HepG2 (cell line): ENCODE measurements at regions not wholly inside any gene's neighbourhood (a gene's known extent, or its start where the extent isn't known, plus 50 kb on each side); places are given as distances from the start of the nearest gene placed in this dataset.

ENCODE experiments used
- ATAC-seq: fragments of 200-7000 bp; cut with Tn5 transposase; 3 replicates; pipeline ENCODE4 v1.9.1; 2020; ENCODE audit warnings: mild to moderate bottlenecking, moderate library complexity
- BruUV-seq: library from RNA; stranded (reverse); fragments of 400-500 nt; replicated peaks from 2 replicates; lab custom pipeline; 2021; lab: Mats Ljungman, UMichigan
- CTCF ChIA-PET: fragments of 300-600 bp; formaldehyde crosslinking; extraction: SDS; loops from one replicate; lab custom pipeline; 2021; ENCODE audit warnings: low total read pairs, inconsistent platforms, low intra/inter-chr PET ratio; lab: Yijun Ruan, JAX
- POLR2A ChIA-PET: fragments of 350-600 bp; sonication (Branson Sonifier 250); formaldehyde crosslinking; loops from one replicate; lab custom pipeline; 2020; ENCODE audit warnings: antibody characterized with exemption, inconsistent platforms; lab: Yijun Ruan, JAX
- DNase-seq: peaks from one replicate; pipeline ENCODE4 v3.0.0-alpha.2; 2015; ENCODE audit warnings: low spot score
- FAIRE-seq: peaks from 3 replicates; lab custom pipeline; 2011; peaks lifted over from hg19 to GRCh38; lab: Jason Lieb, UNC
- H2AFZ ChIP-seq: one replicate; pipeline ENCODE4 v1.6.1; 2011; ENCODE audit warnings: low read length, inconsistent platforms
- H3K27ac ChIP-seq: fragments of 300-600 bp; 3 replicates; pipeline ENCODE4 v1.8.0; 2011; ENCODE audit warnings: mixed run types, mild to moderate bottlenecking, mixed read lengths, low read length, inconsistent platforms; ENCODE audit not compliant: insufficient read depth; ENCODE audit errors: extremely low read length
- H3K27me3 ChIP-seq, 2 experiments: fragments of 200-600 bp in 1 of 2; 2 replicates in 1 of 2; 3 replicates in 1 of 2; pipeline versions ENCODE4 v1.6.0 to v1.8.0; 2011; ENCODE audit warnings: low read length in 2 of 2, mild to moderate bottlenecking in 2 of 2, moderate library complexity in 2 of 2, inconsistent platforms in 1 of 2; ENCODE audit not compliant: insufficient read depth in 2 of 2, control insufficient read depth in 1 of 2
- H3K36me3 ChIP-seq, 2 experiments: fragments of 200-600 bp in 1 of 2; replicated peaks in 1 of 2; 2 replicates in 1 of 2; 3 replicates in 1 of 2; pipeline versions ENCODE4 v1.5.1 to v1.8.0; 2011; ENCODE audit warnings: low read length in 2 of 2, inconsistent platforms in 1 of 2; ENCODE audit not compliant: insufficient read depth in 2 of 2, control insufficient read depth in 1 of 2
- H3K4me1 ChIP-seq: 2 replicates; pipeline ENCODE4 v1.5.1; 2012; ENCODE audit warnings: low read length, inconsistent platforms; ENCODE audit not compliant: insufficient read depth
- H3K4me2 ChIP-seq: 2 replicates; pipeline ENCODE4 v1.6.0; 2011; ENCODE audit warnings: low read depth, low read length, inconsistent platforms
- H3K4me3 ChIP-seq, 3 experiments: fragments of 200-600 bp in 1 of 3; sonication (generic), shearing (Covaris generic) in 1 of 3; replicated peaks in 1 of 3; 2 replicates each; pipeline ENCODE4 v1.5.1; 2011 to 2016; ENCODE audit warnings: low read length in 3 of 3, inconsistent platforms in 2 of 3, low read depth in 2 of 3, mild to moderate bottlenecking in 2 of 3, control low read depth in 1 of 3, mixed read lengths in 1 of 3; ENCODE audit not compliant: insufficient read depth in 1 of 3
- H3K79me2 ChIP-seq: one replicate; pipeline ENCODE4 v1.6.1; 2011; ENCODE audit warnings: low read length, inconsistent platforms; ENCODE audit not compliant: insufficient read depth
- H3K9ac ChIP-seq: 2 replicates; pipeline ENCODE4 v1.6.0; 2011; ENCODE audit warnings: mild to moderate bottlenecking, low read depth, low read length, inconsistent platforms; ENCODE audit not compliant: insufficient read depth
- H3K9me3 ChIP-seq: 2 replicates; pipeline ENCODE4 v1.5.1; 2012; ENCODE audit warnings: mild to moderate bottlenecking, low read length
- H4K20me1 ChIP-seq: 2 replicates; pipeline ENCODE4 v1.6.0; 2011; ENCODE audit warnings: inconsistent platforms, mild to moderate bottlenecking, low read length, moderate library complexity; ENCODE audit not compliant: insufficient read depth
- FOXK1 ChIP-seq: sonication (generic); formaldehyde crosslinking; IDR thresholded peaks from 2 replicates; pipeline ENCODE4 v1.4.0; 2020; ENCODE audit warnings: low read depth, missing genetic modification reagents, borderline replicate concordance
- IKZF1 ChIP-seq: fragments of 450-650 bp; IDR thresholded peaks from 2 replicates; pipeline ENCODE4 v1.7.1; 2016
- WGBS: methylation state at CpG from one replicate; pipeline ENCODE4 v1.1.6; 2017; ENCODE audit warnings: low lambda C conversion rate; 5-methylcytosine and 5-hydroxymethylcytosine counted together
- in situ Hi-C: cut with HindIII; loops from 2 replicates; pipeline ENCODE4 v1.10.0; 2017; ENCODE audit warnings: low pct_unique_long_range_greater_than_20kb; ENCODE audit not compliant: extremely low pct_ligation_motif_present
- intact Hi-C: fragments of 100-400 bp; cut with micrococcal nuclease; formaldehyde crosslinking; loops from one replicate; pipeline ENCODE4 v1.10.0; 2022; ENCODE audit not compliant: unreplicated experiment
- TF ChIP-seq, protein P1 (sequence below): sonication (generic); formaldehyde crosslinking; IDR thresholded peaks from 2 replicates; pipeline ENCODE4 v1.4.0; 2020; ENCODE audit warnings: missing genetic modification reagents
- TF ChIP-seq, protein P2 (sequence below): sonication (generic); formaldehyde crosslinking; IDR thresholded peaks from 2 replicates; pipeline ENCODE4 v1.4.0; 2020; ENCODE audit warnings: missing genetic modification reagents, borderline replicate concordance
- TF ChIP-seq, protein P3 (sequence below): sonication (generic); formaldehyde crosslinking; IDR thresholded peaks from 2 replicates; pipeline ENCODE4 v1.4.0; 2020; ENCODE audit warnings: mild to moderate bottlenecking, missing genetic modification reagents
- TF ChIP-seq, protein P4 (sequence below): sonication (generic); formaldehyde crosslinking; IDR thresholded peaks from 2 replicates; pipeline ENCODE4 v1.4.0; 2020; ENCODE audit warnings: mild to moderate bottlenecking, missing genetic modification reagents

DNA sequence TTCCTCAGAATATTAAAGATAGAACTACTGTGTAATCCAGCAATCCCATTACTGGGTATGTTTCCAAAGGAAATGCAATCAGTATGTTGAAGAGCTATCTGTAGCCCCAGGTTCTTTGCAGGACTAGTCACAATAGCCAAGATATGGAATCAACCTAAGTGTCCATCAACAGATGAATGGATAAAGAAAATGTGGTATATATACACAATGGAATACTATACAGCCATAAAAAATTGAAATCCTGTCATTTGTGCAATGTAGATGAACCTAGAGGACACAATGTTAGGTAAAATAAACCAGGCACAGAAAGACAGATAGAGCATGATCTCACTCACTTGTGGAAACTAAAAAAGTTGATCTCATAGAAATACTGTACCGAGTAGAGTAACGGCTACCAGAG, 306.0 kb upstream of the MARCKS start:
- no peaks in the 10 kb centered on the region for H3K27me3 ChIP-seq
- no TSS peak for BruUV-seq
- no peak overlapping the region for H3K9ac ChIP-seq
- H3K4me1 ChIP-seq = no peaks in the 10 kb centered on the region
- H3K9me3 ChIP-seq = no peaks in the 10 kb centered on the region
- ChIA-PET POLR2A (no interaction called here), CTCF (no interaction called here)
- in situ Hi-C loops = no loop called here
- TF ChIP-seq, protein P1, sequence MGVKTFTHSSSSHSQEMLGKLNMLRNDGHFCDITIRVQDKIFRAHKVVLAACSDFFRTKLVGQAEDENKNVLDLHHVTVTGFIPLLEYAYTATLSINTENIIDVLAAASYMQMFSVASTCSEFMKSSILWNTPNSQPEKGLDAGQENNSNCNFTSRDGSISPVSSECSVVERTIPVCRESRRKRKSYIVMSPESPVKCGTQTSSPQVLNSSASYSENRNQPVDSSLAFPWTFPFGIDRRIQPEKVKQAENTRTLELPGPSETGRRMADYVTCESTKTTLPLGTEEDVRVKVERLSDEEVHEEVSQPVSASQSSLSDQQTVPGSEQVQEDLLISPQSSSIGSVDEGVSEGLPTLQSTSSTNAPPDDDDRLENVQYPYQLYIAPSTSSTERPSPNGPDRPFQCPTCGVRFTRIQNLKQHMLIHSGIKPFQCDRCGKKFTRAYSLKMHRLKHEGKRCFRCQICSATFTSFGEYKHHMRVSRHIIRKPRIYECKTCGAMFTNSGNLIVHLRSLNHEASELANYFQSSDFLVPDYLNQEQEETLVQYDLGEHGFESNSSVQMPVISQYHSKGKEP = no peak
- TF ChIP-seq, protein P2, sequence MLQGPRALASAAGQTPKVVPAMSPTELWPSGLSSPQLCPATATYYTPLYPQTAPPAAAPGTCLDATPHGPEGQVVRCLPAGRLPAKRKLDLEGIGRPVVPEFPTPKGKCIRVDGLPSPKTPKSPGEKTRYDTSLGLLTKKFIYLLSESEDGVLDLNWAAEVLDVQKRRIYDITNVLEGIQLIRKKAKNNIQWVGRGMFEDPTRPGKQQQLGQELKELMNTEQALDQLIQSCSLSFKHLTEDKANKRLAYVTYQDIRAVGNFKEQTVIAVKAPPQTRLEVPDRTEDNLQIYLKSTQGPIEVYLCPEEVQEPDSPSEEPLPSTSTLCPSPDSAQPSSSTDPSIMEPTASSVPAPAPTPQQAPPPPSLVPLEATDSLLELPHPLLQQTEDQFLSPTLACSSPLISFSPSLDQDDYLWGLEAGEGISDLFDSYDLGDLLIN (CRISPR knock-in tag) = no peak
- TF ChIP-seq, protein P3, sequence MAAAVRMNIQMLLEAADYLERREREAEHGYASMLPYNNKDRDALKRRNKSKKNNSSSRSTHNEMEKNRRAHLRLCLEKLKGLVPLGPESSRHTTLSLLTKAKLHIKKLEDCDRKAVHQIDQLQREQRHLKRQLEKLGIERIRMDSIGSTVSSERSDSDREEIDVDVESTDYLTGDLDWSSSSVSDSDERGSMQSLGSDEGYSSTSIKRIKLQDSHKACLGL (CRISPR knock-in tag) = no peak
- TF ChIP-seq FOXK1 (CRISPR knock-in tag) (no peak), IKZF1 (no peak)
- TF ChIP-seq, protein P4, sequence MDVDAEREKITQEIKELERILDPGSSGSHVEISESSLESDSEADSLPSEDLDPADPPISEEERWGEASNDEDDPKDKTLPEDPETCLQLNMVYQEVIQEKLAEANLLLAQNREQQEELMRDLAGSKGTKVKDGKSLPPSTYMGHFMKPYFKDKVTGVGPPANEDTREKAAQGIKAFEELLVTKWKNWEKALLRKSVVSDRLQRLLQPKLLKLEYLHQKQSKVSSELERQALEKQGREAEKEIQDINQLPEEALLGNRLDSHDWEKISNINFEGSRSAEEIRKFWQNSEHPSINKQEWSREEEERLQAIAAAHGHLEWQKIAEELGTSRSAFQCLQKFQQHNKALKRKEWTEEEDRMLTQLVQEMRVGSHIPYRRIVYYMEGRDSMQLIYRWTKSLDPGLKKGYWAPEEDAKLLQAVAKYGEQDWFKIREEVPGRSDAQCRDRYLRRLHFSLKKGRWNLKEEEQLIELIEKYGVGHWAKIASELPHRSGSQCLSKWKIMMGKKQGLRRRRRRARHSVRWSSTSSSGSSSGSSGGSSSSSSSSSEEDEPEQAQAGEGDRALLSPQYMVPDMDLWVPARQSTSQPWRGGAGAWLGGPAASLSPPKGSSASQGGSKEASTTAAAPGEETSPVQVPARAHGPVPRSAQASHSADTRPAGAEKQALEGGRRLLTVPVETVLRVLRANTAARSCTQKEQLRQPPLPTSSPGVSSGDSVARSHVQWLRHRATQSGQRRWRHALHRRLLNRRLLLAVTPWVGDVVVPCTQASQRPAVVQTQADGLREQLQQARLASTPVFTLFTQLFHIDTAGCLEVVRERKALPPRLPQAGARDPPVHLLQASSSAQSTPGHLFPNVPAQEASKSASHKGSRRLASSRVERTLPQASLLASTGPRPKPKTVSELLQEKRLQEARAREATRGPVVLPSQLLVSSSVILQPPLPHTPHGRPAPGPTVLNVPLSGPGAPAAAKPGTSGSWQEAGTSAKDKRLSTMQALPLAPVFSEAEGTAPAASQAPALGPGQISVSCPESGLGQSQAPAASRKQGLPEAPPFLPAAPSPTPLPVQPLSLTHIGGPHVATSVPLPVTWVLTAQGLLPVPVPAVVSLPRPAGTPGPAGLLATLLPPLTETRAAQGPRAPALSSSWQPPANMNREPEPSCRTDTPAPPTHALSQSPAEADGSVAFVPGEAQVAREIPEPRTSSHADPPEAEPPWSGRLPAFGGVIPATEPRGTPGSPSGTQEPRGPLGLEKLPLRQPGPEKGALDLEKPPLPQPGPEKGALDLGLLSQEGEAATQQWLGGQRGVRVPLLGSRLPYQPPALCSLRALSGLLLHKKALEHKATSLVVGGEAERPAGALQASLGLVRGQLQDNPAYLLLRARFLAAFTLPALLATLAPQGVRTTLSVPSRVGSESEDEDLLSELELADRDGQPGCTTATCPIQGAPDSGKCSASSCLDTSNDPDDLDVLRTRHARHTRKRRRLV (CRISPR knock-in tag) = no peak
- no peak overlapping the region for H2AFZ ChIP-seq
- H3K79me2 ChIP-seq = no peaks in the 10 kb centered on the region
- H3K4me2 ChIP-seq = no peak overlapping the region
- H3K4me3 ChIP-seq = no peak overlapping the region
- H4K20me1 ChIP-seq = no peaks in the 10 kb centered on the region
- no peak for FAIRE-seq
- no peak for ATAC-seq
- H3K27ac ChIP-seq = no peak overlapping the region
- intact Hi-C loops = no loop called here
- H3K36me3 ChIP-seq = no peaks in the 10 kb centered on the region
- no peak for DNase-seq
- WGBS = 42% methylated on average over 2 of the region's 2 CpGs
